Smooth muscle cell (in vitro differentiated cells): ENCODE measurements at regions not wholly inside any gene's neighbourhood (a gene's known extent, or its start where the extent isn't known, plus 50 kb on each side); places are given as distances from the start of the nearest gene placed in this dataset.

ENCODE experiments used
- DNase-seq: peaks from one replicate; lab custom pipeline; 2025; ENCODE audit not compliant: unreplicated experiment; lab: John Stamatoyannopoulos, UW
- H2AFZ ChIP-seq: fragments of 200-600 bp; sonication (generic); 2 replicates; pipeline ENCODE4 v1.6.0; 2016; ENCODE audit warnings: antibody characterized with exemption, low read depth, mild to moderate bottlenecking
- H3F3A ChIP-seq: fragments of 200-600 bp; sonication (generic); 2 replicates; pipeline ENCODE4 v1.6.0; 2017; ENCODE audit warnings: antibody characterized with exemption, low read depth
- H3K27ac ChIP-seq: fragments of 200-600 bp; sonication (generic); 2 replicates; pipeline ENCODE4 v1.5.1; 2016; ENCODE audit warnings: low read depth, mild to moderate bottlenecking
- H3K27me3 ChIP-seq: fragments of 200-600 bp; sonication (generic); 2 replicates; pipeline ENCODE4 v1.6.1; 2016; ENCODE audit warnings: low read depth, mild to moderate bottlenecking
- H3K36me3 ChIP-seq: fragments of 200-600 bp; sonication (generic); 2 replicates; pipeline ENCODE4 v1.5.1; 2016; ENCODE audit warnings: low read depth
- H3K4me1 ChIP-seq: fragments of 200-600 bp; sonication (generic); 2 replicates; pipeline ENCODE4 v1.5.1; 2016; ENCODE audit warnings: low read depth
- H3K4me2 ChIP-seq: fragments of 200-600 bp; sonication (generic); 2 replicates; pipeline ENCODE4 v1.6.0; 2016; ENCODE audit warnings: mild to moderate bottlenecking
- H3K4me3 ChIP-seq: fragments of 200-600 bp; sonication (generic); 2 replicates; pipeline ENCODE4 v1.5.1; 2016; ENCODE audit warnings: mild to moderate bottlenecking
- H3K79me2 ChIP-seq: fragments of 200-600 bp; sonication (generic); 2 replicates; pipeline ENCODE4 v1.6.0; 2016; ENCODE audit warnings: low read depth, mild to moderate bottlenecking
- H3K9ac ChIP-seq: fragments of 200-600 bp; sonication (generic); 2 replicates; pipeline ENCODE4 v1.6.0; 2016; ENCODE audit warnings: low read depth
- H3K9me3 ChIP-seq: fragments of 200-600 bp; sonication (generic); replicated peaks from 2 replicates; pipeline ENCODE4 v1.5.1; 2016; ENCODE audit warnings: low read depth
- H4K20me1 ChIP-seq: fragments of 200-600 bp; sonication (generic); 2 replicates; pipeline ENCODE4 v1.6.0; 2016; ENCODE audit warnings: low read depth
- CTCF ChIP-seq: fragments of 200-600 bp; sonication (generic); IDR thresholded peaks from 2 replicates; pipeline ENCODE4 v1.5.1; 2017; ENCODE audit warnings: borderline replicate concordance, mild to moderate bottlenecking, antibody characterized with exemption; ENCODE audit not compliant: insufficient read depth, poor library complexity, severe bottlenecking
- WGBS: methylation state at CpG from one replicate; pipeline ENCODE4 v1.1.7; 2016; ENCODE audit warnings: low lambda C conversion rate; 5-methylcytosine and 5-hydroxymethylcytosine counted together

DNA sequence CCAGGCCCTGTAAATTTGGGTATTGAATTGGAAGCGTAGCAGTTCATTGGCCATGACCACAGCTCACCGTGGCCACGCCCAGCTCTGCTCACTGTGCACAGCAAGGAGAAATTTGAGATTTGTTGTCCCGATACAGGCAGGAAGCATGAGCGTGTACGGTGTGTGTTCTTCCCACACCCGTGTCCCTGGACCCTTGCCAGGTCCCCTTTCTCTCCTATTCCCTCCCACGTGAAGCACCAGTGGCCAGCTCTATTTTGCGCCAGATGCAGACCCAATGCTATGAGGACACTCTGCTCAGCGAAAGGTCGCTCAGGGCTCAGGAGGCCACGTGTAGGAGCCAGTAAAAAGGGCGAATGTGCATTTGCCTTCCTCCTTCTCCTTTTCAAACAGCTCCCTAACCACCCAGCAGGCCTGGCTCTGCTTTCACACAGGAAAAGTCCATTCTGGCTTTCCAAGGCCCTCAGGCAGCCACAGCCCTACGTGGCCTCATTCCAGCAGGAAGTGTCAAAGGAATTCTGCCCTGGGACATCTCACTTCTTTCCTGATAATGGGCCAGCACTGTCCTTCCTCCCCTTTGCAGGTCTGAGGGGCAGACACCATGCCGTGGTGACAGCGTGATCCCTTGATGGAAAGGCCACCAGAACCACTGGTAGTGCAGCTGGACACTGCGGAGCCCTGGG lies 499.2 kb upstream of the CDH4 start:
- TF ChIP-seq CTCF, result no peak
- H3K79me2 ChIP-seq, result no peaks in the 10 kb centered on the region
- H3K4me3 ChIP-seq, result no peak overlapping the region
- H3K27me3 ChIP-seq, result no peaks in the 10 kb centered on the region
- DNase-seq, result no peak
- no peak overlapping the region for H2AFZ ChIP-seq
- H3K27ac ChIP-seq, result no peak overlapping the region
- WGBS, result 85% methylated on average over 17 of the region's 17 CpGs
- H3K4me1 ChIP-seq, result no peaks in the 10 kb centered on the region
- no peaks in the 10 kb centered on the region for H4K20me1 ChIP-seq
- H3K9me3 ChIP-seq, result no peaks in the 10 kb centered on the region
- no peaks in the 10 kb centered on the region for H3K36me3 ChIP-seq
- H3K9ac ChIP-seq, result no peak overlapping the region
- H3K4me2 ChIP-seq, result no peak overlapping the region
- no peaks in the 10 kb centered on the region for H3F3A ChIP-seq

- H3K4me1 ChIP-seq, result no peaks in the 10 kb centered on the region
- no peak overlapping the region for H3K9ac ChIP-seq
- TF ChIP-seq CTCF, result no peak
- no peaks in the 10 kb centered on the region for H4K20me1 ChIP-seq
- no peaks in the 10 kb centered on the region for H3F3A ChIP-seq
- no peak overlapping the region for H2AFZ ChIP-seq
- H3K9me3 ChIP-seq, result no peaks in the 10 kb centered on the region
- no peaks in the 10 kb centered on the region for H3K36me3 ChIP-seq
- no peaks in the 10 kb centered on the region for H3K79me2 ChIP-seq
- H3K27me3 ChIP-seq, result no peaks in the 10 kb centered on the region
- WGBS, result 89% methylated on average over 4 of the region's 4 CpGs
- H3K4me2 ChIP-seq, result no peak overlapping the region
- no peak for DNase-seq
- H3K27ac ChIP-seq, result no peak overlapping the region
- no peak overlapping the region for H3K4me3 ChIP-seq
Observed at GRCh38 chr20:60754856-60755255, 497.2 kb upstream of the CDH4 start.

GRCh38 chr20:60759651-60760050 lies 492.4 kb upstream of the CDH4 start:
- Histone ChIP-seq H3K4me3 (no peak overlapping the region), H3K27me3 (no peaks in the 10 kb centered on the region), H3F3A (no peaks in the 10 kb centered on the region), H3K4me2 (no peak overlapping the region), H3K9ac (no peak overlapping the region), H3K27ac (no peak overlapping the region), H2AFZ (no peak overlapping the region), H4K20me1 (no peaks in the 10 kb centered on the region), H3K9me3 (no peaks in the 10 kb centered on the region), H3K4me1 (no peaks in the 10 kb centered on the region), H3K79me2 (no peaks in the 10 kb centered on the region), H3K36me3 (no peaks in the 10 kb centered on the region)
- no peak for TF ChIP-seq CTCF
- 81% methylated on average over 6 of the region's 6 CpGs for WGBS
- DNase-seq, result no peak
